Midbrain (tissue), 1 donor: ENCODE measurements at regions not wholly inside any gene's neighbourhood (a gene's known extent, or its start where the extent isn't known, plus 50 kb on each side); places are given as distances from the start of the nearest gene placed in this dataset.
"Not testable (repeated sequence)": the region's sequence is repeated elsewhere in the genome, so short reads cannot be mapped to it uniquely, and the experiment has no call there.

Experiments
- DNase-seq: peaks from one replicate; lab custom pipeline; 2025; lab: John Stamatoyannopoulos, UW

GRCh38 chr13:56700324-56700723 lies 440.4 kb upstream of the PRR20A start:
- DNase-seq = no peak

DNA sequence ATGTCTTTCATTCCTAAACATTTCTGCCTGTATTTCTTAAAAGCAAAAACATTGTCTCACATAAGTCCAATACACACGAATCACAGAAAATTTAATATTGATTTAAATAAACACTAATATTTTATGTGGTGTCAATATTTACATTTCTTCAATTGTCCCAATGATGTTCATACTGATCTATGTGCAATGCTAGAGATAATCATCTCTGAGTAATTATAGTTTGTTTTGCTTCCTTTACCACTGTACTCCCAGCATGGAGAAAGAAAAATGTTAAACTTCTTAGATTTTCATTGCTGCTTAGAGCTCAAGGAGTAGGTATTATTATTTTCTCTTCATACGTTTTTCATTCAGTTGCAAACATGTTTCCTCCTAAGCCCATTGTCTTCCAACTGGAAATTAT lies 434.2 kb upstream of the PRR20A start:
- no peak for DNase-seq

- no peak for DNase-seq
Observed at GRCh38 chr13:56713656-56714055, 427.1 kb upstream of the PRR20A start.

DNA sequence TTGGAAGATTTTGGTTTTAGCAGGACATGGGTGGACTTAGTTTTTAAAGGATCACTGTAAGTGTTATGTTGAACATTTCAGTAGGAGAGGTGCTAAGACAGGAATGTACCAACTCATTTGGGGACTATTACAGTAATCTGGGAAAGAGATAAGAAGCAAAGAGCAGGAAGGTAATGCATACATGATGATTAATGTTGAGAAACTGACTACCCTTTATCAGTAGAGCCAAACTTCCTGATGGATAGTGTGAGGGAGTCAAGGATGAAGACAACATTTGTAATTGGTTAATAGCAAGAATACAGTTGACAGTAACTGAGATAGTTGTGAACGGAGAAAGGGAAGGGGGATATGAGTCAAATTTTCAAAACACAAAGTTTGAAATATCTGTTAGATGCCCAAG lies 421.9 kb upstream of the PRR20A start:
- no peak for DNase-seq

DNA sequence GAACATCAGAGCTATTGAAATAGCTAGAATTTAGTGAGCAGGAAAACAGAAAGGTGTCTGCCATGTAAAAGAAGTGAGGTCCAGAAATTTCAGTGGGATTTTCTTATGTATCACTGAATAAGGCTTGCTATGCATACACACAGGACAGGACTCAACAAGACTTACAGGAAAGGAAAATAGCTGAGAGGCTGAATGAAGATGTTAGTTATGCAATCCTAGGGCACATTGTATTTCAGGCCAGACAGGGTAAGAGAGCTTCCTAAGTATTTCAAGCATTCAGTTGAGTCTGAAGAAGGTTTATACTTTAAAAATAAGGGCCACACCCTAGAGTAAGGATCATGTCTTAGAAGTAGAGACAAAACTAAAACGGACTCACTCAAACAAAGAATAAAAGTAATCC lies 419.9 kb upstream of the PRR20A start:
- DNase-seq = no peak

GRCh38 chr13:56735537-56735942 lies 405.2 kb upstream of the PRR20A start:
- no peak for DNase-seq

GRCh38 chr13:56736966-56737365 lies 403.8 kb upstream of the PRR20A start:
- DNase-seq = no peak

DNA sequence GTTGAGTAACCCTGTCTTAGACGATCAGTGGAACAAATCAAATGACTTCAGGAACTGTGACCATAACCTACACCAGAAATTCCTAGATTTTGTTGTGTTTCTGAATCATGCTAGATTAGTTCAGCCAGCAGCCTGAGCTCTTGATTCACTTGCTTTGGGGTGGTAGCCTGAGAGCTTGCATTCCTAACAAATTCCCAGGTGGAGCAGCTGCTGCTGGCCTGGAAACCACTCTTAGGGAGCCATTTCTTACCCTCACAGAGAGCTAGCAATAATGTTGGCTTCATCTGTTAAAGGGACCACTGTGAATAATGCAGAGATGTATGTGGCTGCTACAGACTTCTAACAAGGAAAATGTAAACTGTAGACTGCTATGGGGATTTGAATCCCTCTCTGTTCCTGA lies 388.1 kb upstream of the PRR20A start:
- DNase-seq = no peak

DNA sequence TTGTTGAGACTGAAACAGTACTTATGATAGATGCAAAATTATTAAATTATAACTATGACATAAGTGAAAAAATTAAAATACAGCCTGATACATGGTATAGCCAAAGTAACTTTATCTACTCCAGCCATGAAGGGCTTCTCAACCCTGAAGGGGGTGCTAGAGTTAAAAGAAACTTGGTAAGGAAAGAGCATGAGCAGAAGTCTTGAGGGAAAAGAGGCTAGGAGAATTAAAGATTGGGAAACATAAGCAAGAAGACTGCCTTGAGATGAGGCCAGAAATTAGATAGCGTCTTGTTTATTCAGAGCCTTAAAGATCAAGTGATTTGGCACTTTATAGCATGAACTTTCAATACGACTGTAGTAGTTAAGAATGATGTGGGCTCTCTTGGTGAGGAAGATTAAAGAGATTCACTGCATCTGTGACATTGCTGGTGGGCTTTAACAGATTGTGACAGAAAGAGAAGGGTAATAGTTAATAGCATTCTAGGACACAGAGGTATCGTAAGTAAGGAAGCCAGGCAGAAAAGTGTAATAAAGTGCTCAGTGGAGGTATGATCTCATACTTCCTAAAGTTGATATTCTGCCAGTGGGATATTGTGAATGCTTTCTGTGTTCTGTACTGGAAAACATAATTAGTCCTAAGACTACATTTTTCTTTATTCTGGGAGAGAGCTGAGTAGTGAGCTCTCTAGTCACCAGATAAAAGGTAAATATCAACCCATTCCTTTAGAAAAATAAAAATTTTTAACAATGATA lies 385.4 kb upstream of the PRR20A start:
- DNase-seq = no peak

DNA sequence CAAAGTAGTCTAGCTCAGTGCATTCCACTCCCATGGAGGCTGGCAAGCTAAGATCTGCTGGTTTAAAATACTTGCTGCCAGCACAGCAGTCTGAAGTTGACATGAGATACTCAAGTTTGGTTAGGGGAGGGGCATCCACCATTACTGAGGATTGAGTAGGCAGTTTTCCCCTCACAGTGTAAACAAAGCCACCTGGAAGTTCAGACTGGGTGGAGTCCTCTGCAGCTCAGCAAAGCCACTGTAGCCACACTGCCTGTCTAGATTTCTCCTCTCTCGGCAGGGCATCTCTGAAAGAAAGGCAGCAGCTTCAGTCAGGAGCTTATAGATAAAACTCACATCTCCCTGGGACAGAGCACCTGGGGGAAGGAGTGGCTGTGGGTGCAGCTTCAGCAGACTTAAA lies 377.4 kb upstream of the PRR20A start:
- DNase-seq = not testable (repeated sequence)

DNA sequence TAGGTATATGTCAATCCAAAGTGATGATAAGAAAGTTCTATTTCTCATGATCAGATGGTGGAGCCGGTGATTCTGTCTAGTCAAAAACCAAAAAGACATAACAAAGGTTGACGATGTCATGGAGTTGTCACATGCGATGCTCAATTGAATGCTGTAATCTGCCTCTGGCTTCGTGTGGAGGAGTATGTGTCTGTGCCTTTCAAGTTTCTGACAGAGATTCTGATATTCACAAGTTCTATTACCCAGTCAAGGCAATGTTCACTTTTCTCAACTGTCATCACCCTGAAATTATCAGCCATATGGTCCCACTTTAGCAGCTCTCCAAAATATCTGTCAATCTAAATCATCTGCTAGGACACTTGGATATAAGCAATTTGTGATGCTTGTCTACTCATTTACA lies 367.6 kb upstream of the PRR20A start:
- DNase-seq = no peak

DNA sequence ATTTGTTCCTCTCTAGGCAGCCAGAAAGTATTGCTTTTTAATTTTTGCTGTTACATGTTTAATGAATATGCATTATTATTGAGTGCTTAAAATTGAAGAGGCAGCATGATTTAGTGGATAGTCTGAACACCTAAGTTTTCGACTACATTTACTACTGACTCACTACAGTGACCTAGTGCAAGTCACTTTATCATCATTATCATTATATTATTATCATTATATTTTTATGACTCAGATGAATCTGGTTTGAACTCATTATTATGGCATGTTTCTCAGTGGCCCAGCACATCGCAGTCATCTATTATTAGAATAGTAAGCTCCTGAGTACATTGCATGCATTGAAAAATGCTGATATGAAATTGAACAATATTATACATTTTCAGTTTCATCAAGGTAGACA lies 351.2 kb upstream of the PRR20A start:
- no peak for DNase-seq

DNA sequence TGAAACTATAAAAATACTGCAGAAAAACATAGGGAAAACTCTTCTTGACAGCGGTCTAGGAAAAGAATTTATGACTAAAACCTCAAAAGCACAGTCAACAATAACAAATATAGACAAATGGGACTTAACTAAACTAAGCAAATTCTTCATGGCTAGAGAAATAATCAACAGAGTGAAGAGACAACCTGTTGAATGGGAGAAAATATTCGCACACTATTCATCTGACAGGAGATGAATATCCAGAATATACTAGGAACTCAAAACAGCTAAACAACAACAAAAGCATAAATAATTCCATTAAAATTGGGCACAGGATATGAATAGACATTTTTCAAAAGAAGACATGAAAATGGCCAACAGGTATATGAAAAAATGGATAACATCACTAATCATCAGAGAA lies 303.6 kb upstream of the PRR20A start:
- no peak for DNase-seq

DNA sequence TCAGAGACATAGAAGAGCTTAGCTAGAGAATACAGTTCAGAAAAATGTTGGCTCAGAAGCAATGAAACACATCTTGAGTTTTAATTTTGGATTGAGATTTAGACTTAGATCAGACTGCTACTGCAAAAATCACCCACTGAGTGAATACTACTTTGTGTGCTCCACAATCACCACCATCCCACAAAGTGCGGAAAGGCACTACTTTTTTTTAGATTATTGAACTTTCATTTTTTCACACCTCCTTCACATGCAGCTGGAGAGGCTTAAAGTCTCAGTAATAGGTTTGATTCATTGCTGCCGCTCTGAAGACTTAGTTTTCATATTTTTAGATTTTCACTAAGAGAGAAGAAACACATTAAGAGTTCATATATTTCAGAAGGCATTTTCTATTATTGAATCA lies 289.9 kb upstream of the PRR20A start:
- no peak for DNase-seq

GRCh38 chr13:56861476-56861875 lies 279.2 kb upstream of the PRR20A start:
- DNase-seq = no peak

- DNase-seq = no peak
Observed at GRCh38 chr13:56864451-56864850, 276.3 kb upstream of the PRR20A start.

DNA sequence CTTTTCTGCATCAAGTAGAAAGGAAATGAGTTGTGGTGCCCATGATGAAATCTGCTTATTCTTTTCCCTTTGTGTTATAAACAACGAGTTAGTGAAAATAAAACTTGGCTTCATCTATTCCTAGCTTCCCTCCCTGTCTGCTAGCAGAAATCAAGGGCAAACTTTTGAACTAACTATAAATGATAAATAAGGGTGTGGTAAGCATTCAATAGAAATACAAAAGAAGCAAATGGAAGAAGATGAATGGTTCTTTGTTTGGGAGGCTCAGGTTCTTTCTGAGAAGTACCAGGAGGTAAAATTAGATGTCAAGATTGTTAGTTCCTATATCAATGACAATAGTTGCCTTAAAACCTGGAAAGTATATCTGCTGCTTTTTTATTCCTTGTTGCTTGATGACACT lies 275.3 kb upstream of the PRR20A start:
- no peak for DNase-seq

- no peak for DNase-seq
Observed at GRCh38 chr13:56869671-56870070, 271.0 kb upstream of the PRR20A start.

DNA sequence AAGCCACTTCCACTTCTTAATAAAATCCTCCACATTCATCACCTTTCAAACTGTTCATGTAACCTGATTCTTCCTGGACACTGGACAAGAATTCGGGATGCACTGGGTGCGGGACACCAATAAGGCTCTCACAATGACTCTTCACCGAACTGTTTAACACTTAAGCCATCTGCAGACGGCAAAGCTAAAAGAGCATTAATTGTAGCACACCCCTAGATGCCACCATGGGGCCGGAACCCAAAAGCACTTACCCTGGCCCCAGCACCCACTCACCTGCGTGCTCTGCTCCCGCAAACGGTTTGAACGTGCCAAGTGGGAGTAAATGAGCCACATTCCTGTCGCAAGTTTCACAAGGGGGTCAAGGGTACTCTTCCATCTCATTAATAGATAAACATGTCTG lies 254.3 kb upstream of the PRR20A start:
- no peak for DNase-seq

DNA sequence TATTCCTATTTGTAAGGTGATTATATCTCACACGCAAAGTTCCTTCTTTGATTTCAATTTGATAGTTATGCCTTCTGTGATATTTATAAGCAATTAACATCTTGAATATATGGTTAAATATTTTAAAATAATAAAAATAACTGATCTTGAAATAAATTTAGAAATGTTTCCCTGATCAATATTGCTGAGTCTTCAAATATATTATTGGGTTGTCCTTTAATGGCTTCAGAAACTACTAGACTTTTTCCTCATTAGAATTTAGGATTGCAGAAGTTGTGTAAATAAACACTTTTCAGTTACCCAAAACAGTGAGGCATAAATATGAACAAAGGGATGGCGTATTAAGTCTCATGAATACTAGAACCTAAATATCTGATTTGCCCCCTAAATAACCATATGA lies 252.3 kb upstream of the PRR20A start:
- DNase-seq = no peak

DNA sequence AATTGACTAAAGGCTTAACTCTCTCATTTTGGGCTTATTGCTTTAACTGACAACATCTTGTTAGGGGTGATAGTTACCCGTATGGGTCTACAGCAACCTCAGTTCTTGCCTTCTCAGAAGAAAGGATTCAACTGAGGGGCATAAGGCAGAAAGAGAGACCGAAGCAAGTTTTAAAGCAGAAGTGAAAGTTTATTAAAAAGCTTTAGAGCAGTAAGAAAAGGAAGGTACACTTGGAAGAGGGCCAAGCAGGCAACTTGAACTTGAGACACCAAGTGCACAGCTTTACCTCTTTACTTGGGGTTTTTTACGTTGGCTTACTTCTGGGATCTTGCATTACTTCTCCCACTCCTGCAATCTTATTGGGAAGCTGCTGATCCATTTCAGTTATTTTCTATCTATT lies 246.9 kb upstream of the PRR20A start:
- DNase-seq = no peak

- DNase-seq = no peak
Observed at GRCh38 chr13:56900549-56901279, 240.0 kb upstream of the PRR20A start.

GRCh38 chr13:56902276-56902675 lies 238.4 kb upstream of the PRR20A start:
- no peak for DNase-seq
